GM18520 (cell line): ENCODE measurements at regions not wholly inside any gene's neighbourhood (a gene's known extent, or its start where the extent isn't known, plus 50 kb on each side); places are given as distances from the start of the nearest gene placed in this dataset.
"Not testable (repeated sequence)": the region's sequence is repeated elsewhere in the genome, so short reads cannot be mapped to it uniquely, and the experiment has no call there.

ENCODE experiments used
- ATAC-seq: cut with Tn5 transposase; IDR thresholded peaks from one replicate; pipeline ENCODE4 v1.9.1; 2021; ENCODE audit not compliant: unreplicated experiment

DNA sequence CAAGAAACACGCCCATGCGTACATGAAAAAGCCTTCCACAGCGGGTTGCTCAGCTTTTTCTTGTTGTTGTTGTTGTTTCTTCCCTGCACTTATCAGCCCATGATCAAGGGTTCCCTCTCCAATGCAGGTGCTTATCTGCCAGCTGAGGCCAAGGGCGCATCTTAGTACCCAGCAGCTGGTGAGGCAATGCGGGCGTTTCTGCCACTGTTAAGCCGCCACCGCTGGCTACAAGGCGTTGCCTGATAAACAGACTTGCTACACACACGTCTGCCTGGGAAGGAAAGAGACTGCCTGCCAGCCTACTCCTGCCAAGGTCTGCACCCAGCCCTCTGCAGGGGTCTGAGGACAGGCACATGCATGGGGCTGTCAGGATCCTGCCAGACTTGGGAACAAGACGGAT lies 345.9 kb downstream of the BCL11B start:
- no peak for ATAC-seq

DNA sequence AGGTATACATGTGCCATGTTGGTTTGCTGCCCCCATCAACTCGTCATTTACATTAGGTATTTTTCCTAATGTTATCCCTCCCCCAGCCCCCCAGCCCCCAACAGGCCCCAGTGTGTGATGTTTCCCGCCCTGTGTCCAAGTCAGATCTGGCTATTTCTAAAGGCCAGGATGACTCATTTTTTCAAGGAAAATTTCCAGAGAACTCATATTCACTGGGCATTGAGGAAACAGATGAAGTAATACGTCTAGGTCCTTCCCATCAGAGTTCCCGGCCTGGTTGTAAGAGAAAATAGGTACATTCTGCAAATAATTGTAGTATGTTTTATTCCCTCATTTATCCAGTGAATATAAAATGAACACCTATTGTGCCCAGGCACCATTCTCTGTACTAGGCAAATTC lies 345.2 kb downstream of the BCL11B start:
- ATAC-seq: no peak

GRCh38 chr14:98927986-98928385 lies 344.0 kb downstream of the BCL11B start:
- ATAC-seq: no peak

GRCh38 chr14:98928418-98928817 lies 343.6 kb downstream of the BCL11B start:
- no peak for ATAC-seq

- no peak for ATAC-seq
Observed at GRCh38 chr14:98931126-98931525, 340.9 kb downstream of the BCL11B start.

GRCh38 chr14:98931911-98932310 lies 340.1 kb downstream of the BCL11B start:
- no peak for ATAC-seq

GRCh38 chr14:98932431-98933325 lies 339.3 kb downstream of the BCL11B start:
- ATAC-seq: no peak

DNA sequence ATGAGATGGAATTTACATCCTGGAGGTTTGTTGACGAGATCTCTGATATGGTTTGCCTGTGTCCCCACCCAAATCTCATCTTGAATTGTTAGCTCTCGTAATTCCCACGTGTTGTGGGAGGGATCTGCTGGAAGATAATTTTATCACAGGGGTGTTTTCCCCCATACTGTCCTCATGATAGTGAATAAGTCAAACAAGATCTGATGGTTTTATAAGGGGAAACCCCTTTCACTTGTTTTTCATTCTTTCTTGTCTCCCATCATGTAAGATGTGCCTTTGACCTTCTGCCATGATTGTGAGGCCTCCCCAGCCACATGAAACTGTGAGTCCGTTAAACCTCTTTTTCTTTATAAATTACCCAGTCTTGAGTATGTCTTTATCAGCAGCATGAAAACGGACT lies 337.4 kb downstream of the BCL11B start:
- not testable (repeated sequence) for ATAC-seq

DNA sequence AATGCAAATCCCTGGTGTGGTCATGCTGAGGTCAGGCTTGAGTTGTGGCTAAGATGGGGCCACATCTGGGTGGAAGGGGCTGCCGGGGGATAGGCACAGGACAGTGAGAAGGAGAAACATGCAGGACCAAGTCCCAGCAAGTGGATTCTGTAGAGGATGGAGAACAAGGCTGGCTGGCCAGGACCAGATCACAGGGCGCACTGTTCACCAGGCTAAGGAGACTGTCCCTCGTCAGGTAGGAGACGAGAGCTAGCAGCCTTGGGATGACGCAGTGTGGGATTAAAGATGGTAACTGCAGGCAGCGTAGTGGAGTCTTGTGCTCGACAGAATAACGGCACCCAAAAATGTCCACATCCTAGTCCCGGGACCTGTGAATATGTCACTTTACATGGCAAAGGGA lies 336.1 kb downstream of the BCL11B start:
- ATAC-seq: no peak

DNA sequence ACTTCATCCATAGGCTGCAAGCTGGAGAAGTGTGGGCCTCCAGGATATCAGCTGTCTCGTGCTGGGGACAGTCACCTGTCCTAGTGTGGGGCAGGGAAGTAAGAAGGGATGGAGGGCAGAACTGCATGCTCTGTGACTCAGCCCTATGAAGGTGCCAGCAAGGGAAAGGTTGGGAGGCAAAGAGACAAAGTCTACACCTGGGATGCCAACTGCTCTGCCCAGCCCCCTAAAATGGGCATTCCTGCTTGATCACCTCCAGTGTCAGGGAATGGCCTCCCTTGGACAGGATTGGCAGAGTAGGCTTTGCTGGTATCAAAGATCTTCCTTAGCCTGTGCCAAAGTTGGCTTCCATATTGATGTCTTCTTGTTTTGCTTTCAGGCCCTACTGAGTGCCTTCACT lies 335.0 kb downstream of the BCL11B start:
- ATAC-seq: no peak

DNA sequence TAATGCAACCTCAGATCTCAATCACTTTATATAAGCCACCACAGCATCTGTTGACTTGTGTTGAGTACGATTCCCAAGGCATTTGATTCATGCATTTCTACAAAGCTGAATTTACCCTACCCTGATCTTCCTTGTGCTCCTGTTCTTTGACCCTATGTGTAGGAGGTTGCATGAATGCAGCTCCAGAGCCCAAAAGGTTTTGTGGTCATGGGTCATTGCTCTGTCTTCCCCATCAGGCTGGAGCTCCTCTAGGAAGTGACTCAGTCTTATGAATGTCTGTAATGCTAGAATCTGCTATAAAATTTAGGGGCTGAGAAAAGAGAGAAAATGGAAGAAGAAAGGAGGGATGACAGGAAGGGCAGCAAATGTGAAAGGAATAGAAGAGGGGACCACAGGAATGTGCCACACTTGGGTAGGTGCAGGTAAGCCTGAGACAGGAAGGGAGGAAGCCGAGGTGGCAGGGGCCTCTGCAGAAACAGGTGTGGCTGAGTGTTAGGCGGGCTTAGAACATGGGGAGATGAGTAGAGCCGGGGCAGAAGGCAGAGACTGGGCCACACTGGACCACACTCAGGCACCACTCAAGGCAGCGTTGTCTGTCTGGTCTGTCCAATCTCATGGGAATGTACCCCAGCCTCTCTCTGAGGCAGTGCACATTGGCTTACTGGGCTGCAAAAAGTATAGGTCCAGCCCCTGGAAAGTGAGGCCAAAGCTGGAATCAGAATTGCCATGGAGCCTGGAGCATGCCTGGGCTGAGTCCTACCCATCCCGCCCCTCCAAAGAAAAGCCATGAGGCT lies 334.1 kb downstream of the BCL11B start:
- ATAC-seq: no peak

DNA sequence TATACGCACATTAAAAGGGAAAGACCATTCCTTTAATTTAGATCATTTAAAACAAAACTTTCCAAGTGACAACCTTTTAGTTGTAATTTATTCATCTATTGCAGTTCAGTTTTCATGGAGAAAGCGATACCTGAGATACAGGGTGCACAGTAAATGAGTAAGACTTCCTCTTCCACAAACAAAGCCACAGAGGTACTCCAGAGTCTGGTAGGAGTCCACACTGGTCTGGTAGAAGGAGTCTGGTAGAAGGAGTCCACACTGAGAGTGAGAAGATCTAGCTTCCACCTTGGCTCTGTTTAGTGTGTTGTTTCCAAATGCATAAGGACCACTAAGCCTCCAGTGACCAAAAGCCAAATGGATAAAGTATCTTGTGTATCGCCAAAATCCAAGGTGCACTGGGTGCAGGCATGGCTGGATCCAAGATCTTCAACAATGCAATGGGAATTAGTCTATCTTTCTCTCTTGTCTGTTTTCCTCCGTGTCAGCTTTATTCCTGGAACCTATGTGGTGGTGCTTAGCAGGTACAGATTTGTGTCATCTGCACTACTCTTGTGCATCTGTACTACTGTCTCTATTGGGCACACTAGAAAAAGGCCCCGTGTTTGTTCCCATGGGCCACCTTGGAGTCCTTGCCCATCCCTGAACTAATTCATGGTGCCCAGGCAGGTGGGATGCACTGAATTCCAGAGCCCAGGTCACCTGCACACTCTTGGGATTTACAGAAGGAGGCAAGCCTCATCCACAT lies 331.1 kb downstream of the BCL11B start:
- no peak for ATAC-seq

DNA sequence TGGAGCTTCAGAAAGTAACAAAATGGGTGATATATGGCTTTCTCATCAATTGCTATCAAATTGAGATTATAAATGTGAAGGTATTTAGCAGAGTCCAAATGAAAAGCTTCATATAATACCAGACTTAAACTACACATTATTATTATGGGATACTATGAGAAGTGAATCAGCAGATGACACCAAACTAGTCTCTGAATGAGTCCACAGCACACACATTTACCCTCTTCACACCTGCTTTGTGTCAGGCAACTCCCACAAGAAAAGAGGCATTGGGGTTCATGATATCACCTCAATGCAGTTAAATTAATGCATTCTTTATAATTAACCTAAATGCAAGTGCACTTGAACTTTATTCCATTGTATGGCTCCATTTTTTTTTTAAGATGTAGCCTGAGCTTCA lies 330.5 kb downstream of the BCL11B start:
- no peak for ATAC-seq

DNA sequence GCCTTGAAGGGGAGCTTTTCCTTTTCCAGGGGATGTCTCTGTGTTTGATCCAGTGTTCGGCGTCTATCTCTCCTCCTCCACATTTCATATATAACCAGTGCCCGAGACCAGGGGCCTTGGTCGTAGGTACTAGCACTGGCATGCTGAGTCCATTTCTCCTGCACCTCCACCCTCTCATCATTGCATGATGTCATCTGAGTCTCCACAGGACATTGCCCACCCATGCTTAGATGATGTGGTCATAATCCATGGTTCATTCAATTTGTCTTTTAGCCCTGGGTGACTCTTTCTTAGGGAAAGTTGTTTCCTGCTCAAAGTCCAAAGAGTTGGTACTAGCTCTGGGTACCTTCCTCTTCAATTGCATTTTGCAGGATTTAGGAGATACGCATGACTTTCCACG lies 328.1 kb downstream of the BCL11B start:
- ATAC-seq: no peak

DNA sequence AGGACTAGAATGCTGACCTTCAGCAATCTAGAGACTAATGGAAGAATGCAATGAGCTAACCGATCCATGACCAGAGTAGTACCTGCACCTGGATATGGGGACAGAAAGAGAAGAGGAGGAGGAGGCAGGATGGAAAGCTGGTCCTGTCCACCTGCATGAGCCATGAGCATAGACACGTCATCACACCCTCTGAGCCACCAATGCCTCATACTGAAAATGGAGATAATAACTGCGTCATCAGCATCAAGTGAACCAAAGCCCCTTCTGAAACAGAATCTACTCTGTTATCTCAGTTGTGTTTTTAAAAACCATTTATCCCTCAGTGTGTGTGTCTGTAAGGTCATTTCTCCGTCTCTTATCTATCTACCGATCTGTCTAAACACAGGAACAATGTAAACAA lies 327.0 kb downstream of the BCL11B start:
- no peak for ATAC-seq

GRCh38 chr14:98945611-98946570 lies 326.1 kb downstream of the BCL11B start:
- ATAC-seq: no peak

DNA sequence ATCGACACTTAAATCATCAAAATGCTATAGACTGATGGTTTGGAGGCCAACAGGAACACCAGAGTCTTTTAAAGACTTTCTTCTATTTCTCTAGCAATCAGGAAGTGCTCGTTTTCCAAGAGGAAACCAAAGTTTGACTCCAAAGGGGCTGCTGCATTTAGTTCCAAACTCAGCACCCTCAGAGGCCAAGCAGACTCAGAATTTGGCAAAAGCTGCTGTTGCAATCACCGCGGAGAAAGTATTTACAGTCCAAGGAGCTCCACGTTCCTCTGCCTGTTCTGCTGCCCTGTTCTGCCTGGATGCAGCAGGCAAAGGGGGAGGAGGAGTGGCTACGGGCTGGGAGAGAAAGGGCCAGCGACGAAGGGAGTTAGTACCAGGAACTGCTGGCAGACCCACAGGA lies 325.1 kb downstream of the BCL11B start:
- no peak for ATAC-seq

- no peak for ATAC-seq
Observed at GRCh38 chr14:98947911-98948595, 323.9 kb downstream of the BCL11B start.

GRCh38 chr14:98949051-98949450 lies 322.9 kb downstream of the BCL11B start:
- no peak for ATAC-seq
